Keratinocyte (primary cell): ENCODE measurements at regions not wholly inside any gene's neighbourhood (a gene's known extent, or its start where the extent isn't known, plus 50 kb on each side); places are given as distances from the start of the nearest gene placed in this dataset.

Experiments used
- DNase-seq: peaks from one replicate; pipeline ENCODE4 v3.0.0-alpha.2; 2011; ENCODE audit warnings: low read depth, missing footprints, low spot score
- FAIRE-seq: peaks from 2 replicates; lab custom pipeline; 2011; peaks lifted over from hg19 to GRCh38; lab: Jason Lieb, UNC
- H2AFZ ChIP-seq: 2 replicates; pipeline ENCODE4 v1.6.0; 2012; ENCODE audit warnings: low read length, control low read depth, inconsistent platforms; ENCODE audit not compliant: control insufficient read depth
- H3K27ac ChIP-seq: 2 replicates; pipeline ENCODE4 v1.5.1; 2011; ENCODE audit warnings: low read length; ENCODE audit not compliant: control insufficient read depth, insufficient read depth
- H3K27me3 ChIP-seq: 3 replicates; pipeline ENCODE4 v1.6.0; 2011; ENCODE audit warnings: low read length; ENCODE audit not compliant: control insufficient read depth, insufficient read depth; ENCODE audit errors: extremely low read depth
- H3K36me3 ChIP-seq, 2 experiments: 2 replicates in 1 of 2; 3 replicates in 1 of 2; pipeline ENCODE4 v1.5.1; 2011; ENCODE audit warnings: low read length in 2 of 2, mild to moderate bottlenecking in 1 of 2; ENCODE audit not compliant: control insufficient read depth in 2 of 2, insufficient read depth in 2 of 2; ENCODE audit errors: extremely low read depth in 1 of 2
- H3K4me1 ChIP-seq: 3 replicates; pipeline ENCODE4 v1.5.1; 2011; ENCODE audit warnings: low read length; ENCODE audit not compliant: control insufficient read depth, insufficient read depth; ENCODE audit errors: extremely low read depth
- H3K4me2 ChIP-seq: 3 replicates; pipeline ENCODE4 v1.6.0; 2011; ENCODE audit warnings: low read depth, low read length; ENCODE audit not compliant: control insufficient read depth, insufficient read depth; ENCODE audit errors: extremely low read depth
- H3K4me3 ChIP-seq, 3 experiments: fragments of 200-600 bp in 1 of 3; sonication (generic) in 1 of 3; 2 replicates in 2 of 3; 3 replicates in 1 of 3; pipeline ENCODE4 v1.5.1; 2011 to 2016; ENCODE audit warnings: low read length in 3 of 3, mild to moderate bottlenecking in 3 of 3, control low read depth in 2 of 3, inconsistent platforms in 1 of 3, low read depth in 1 of 3, mixed read lengths in 1 of 3, mixed run types in 1 of 3, moderate library complexity in 1 of 3; ENCODE audit not compliant: control insufficient read depth in 2 of 3, insufficient read depth in 2 of 3; ENCODE audit errors: extremely low read depth in 1 of 3
- H3K79me2 ChIP-seq: 2 replicates; pipeline ENCODE4 v1.6.0; 2012; ENCODE audit warnings: low read length; ENCODE audit not compliant: control insufficient read depth, insufficient read depth
- H3K9ac ChIP-seq: 3 replicates; pipeline ENCODE4 v1.6.0; 2011; ENCODE audit warnings: low read length; ENCODE audit not compliant: control insufficient read depth, insufficient read depth; ENCODE audit errors: extremely low read depth
- H3K9me1 ChIP-seq: 3 replicates; pipeline ENCODE4 v1.6.0; 2011; ENCODE audit warnings: low read length; ENCODE audit not compliant: control insufficient read depth, insufficient read depth; ENCODE audit errors: extremely low read depth
- H3K9me3 ChIP-seq: 2 replicates; pipeline ENCODE4 v1.5.1; 2012; ENCODE audit warnings: low read depth, low read length; ENCODE audit not compliant: control insufficient read depth
- H4K20me1 ChIP-seq: 3 replicates; pipeline ENCODE4 v1.6.0; 2011; ENCODE audit warnings: low read length; ENCODE audit not compliant: control insufficient read depth, insufficient read depth; ENCODE audit errors: extremely low read depth
- EZH2 ChIP-seq: IDR thresholded peaks from one replicate; pipeline ENCODE4 v1.6.1; 2012; ENCODE audit warnings: inconsistent platforms, mild to moderate bottlenecking, low read length, moderate library complexity
- dilution Hi-C: fragments of 300-500 bp; cut with MboI; formaldehyde crosslinking; loops from one replicate; pipeline ENCODE4 v1.7.0; 2020; ENCODE audit warnings: low sequenced_read_pairs; ENCODE audit not compliant: extremely low pct_ligation_motif_present
- TF ChIP-seq, protein P1 (sequence below), 3 experiments: IDR thresholded peaks in 1 of 3; conservative IDR thresholded peaks in 1 of 3; optimal IDR thresholded peaks in 1 of 3; 2 replicates in 2 of 3; 3 replicates in 1 of 3; pipeline versions ENCODE3 to v1.5.1; 2011; ENCODE audit warnings: low read length in 3 of 3, mild to moderate bottlenecking in 3 of 3, moderate library complexity in 2 of 3, control low read depth in 1 of 3, inconsistent platforms in 1 of 3; ENCODE audit not compliant: insufficient read depth in 2 of 3; ENCODE audit errors: extremely low read depth in 1 of 3

DNA sequence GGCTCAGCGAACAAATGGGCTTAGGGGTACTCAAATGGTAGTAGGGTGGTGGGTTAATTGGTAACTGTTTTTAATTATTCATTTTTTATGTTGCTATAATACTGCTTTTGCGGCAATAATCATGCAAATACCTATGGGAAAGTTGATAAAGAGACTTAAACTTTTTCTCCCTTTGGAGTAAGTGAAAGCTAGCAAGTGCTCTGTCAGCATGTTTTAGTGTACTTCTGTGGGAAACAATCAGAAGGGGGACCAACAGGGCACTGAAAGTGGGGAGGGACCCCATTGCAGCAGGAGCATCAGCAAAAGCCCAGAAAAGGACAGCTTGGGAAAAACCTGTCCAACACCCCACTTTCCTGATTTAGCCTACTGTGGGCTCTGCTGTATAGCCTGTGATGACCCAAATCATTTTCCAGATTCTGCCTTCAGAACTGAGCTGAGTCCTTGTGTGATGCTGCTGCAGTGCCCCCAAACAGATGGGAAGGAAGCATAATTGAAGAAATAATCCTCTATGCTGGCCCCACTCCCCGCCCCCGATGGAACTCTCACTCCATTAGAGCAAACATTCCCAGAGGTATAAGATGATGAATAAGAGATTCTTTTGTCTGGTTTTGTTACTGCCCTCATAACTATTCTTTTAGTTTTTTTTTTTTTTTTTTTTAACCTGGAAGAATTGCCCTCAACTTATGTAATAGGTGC is 322.8 kb downstream of the CD83 start:
- H3K79me2 ChIP-seq, result no peaks in the 10 kb centered on the region
- no peaks in the 10 kb centered on the region for H4K20me1 ChIP-seq
- FAIRE-seq (no peak), DNase-seq (no peak)
- H3K4me3 ChIP-seq, result no peak overlapping the region
- H3K4me2 ChIP-seq, result no peak overlapping the region
- no peaks in the 10 kb centered on the region for H3K4me1 ChIP-seq
- H3K9ac ChIP-seq, result no peak overlapping the region
- H3K9me3 ChIP-seq, result no peaks in the 10 kb centered on the region
- TF ChIP-seq, protein P1, sequence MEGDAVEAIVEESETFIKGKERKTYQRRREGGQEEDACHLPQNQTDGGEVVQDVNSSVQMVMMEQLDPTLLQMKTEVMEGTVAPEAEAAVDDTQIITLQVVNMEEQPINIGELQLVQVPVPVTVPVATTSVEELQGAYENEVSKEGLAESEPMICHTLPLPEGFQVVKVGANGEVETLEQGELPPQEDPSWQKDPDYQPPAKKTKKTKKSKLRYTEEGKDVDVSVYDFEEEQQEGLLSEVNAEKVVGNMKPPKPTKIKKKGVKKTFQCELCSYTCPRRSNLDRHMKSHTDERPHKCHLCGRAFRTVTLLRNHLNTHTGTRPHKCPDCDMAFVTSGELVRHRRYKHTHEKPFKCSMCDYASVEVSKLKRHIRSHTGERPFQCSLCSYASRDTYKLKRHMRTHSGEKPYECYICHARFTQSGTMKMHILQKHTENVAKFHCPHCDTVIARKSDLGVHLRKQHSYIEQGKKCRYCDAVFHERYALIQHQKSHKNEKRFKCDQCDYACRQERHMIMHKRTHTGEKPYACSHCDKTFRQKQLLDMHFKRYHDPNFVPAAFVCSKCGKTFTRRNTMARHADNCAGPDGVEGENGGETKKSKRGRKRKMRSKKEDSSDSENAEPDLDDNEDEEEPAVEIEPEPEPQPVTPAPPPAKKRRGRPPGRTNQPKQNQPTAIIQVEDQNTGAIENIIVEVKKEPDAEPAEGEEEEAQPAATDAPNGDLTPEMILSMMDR (optimal IDR thresholded peaks at IDR 0.05 in 1 of 3, IDR thresholded peaks at IDR 0.05 in 1 of 3, conservative IDR thresholded peaks at IDR 0.05 in 1 of 3; ENCODE audit: extremely low read depth in 1 of 3, insufficient read depth in 2 of 3, low read length in 3 of 3), result no peak
- no peak for TF ChIP-seq EZH2
- dilution Hi-C loops, result no loop called here
- no peaks in the 10 kb centered on the region for H3K36me3 ChIP-seq
- H3K9me1 ChIP-seq, result no peaks in the 10 kb centered on the region
- no peaks in the 10 kb centered on the region for H3K27me3 ChIP-seq
- no peak overlapping the region for H3K27ac ChIP-seq
- no peak overlapping the region for H2AFZ ChIP-seq

DNA sequence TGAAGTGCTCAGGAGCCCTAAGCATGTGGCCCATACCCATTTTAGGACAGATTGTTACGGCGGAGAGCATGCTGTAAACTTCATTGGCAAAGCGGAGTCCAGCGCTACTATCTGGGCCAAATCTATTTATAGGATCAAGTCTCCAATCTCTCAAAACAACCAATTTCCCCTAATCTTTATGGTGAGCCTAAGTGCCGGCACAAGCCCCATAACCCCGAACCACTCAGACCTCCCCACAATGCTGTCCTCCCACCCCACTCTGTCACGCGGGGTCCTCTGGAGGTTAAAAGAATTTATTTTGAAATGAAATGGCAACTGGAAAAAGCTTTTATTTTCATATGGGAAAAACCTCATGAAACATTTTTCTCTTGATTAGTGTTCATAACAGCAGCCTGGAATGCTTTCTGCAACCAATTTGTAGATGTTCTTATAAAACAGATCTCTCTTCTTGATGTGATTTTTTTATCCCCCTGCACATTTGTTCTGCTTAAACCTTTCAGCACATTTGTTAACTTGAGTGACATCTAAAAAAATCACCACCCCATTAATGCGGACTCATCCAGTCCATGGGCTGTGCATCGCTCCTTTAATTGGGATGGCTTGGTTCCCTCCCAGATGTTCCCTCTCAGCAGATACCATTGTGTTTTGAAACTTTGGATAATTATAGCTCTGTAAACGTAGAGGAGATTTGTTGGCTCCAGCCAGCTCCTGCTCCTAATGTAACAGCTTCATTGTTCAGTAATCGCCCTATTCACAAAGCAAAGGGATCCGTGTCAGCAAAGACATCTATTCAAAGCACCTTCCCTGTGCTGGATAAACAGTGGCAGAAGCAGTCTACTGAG is 323.6 kb downstream of the CD83 start:
- TF ChIP-seq, protein P1 (optimal IDR thresholded peaks at IDR 0.05 in 1 of 3, IDR thresholded peaks at IDR 0.05 in 1 of 3, conservative IDR thresholded peaks at IDR 0.05 in 1 of 3; ENCODE audit: extremely low read depth in 1 of 3, insufficient read depth in 2 of 3, low read length in 3 of 3), result no peak
- no peaks in the 10 kb centered on the region for H3K9me3 ChIP-seq
- no peaks in the 10 kb centered on the region for H3K36me3 ChIP-seq
- no peak overlapping the region for H3K4me3 ChIP-seq
- H3K79me2 ChIP-seq, result no peaks in the 10 kb centered on the region
- dilution Hi-C loops, result no loop called here
- no peak overlapping the region for H3K4me2 ChIP-seq
- no peak overlapping the region for H2AFZ ChIP-seq
- H3K27ac ChIP-seq, result no peak overlapping the region
- DNase-seq (no peak), FAIRE-seq (no peak)
- H3K9ac ChIP-seq, result no peak overlapping the region
- no peaks in the 10 kb centered on the region for H3K27me3 ChIP-seq
- no peaks in the 10 kb centered on the region for H4K20me1 ChIP-seq
- H3K4me1 ChIP-seq, result no peaks in the 10 kb centered on the region
- H3K9me1 ChIP-seq, result no peaks in the 10 kb centered on the region
